HepG2 (cell line): ENCODE measurements at regions not wholly inside any gene's neighbourhood (a gene's known extent, or its start where the extent isn't known, plus 50 kb on each side); places are given as distances from the start of the nearest gene placed in this dataset.

Source experiments
- ATAC-seq: fragments of 200-7000 bp; cut with Tn5 transposase; 3 replicates; pipeline ENCODE4 v1.9.1; 2020; ENCODE audit warnings: mild to moderate bottlenecking, moderate library complexity
- BruUV-seq: library from RNA; stranded (reverse); fragments of 400-500 nt; replicated peaks from 2 replicates; lab custom pipeline; 2021; lab: Mats Ljungman, UMichigan
- CTCF ChIA-PET: fragments of 300-600 bp; formaldehyde crosslinking; extraction: SDS; loops from one replicate; lab custom pipeline; 2021; ENCODE audit warnings: low total read pairs, inconsistent platforms, low intra/inter-chr PET ratio; lab: Yijun Ruan, JAX
- POLR2A ChIA-PET: fragments of 350-600 bp; sonication (Branson Sonifier 250); formaldehyde crosslinking; loops from one replicate; lab custom pipeline; 2020; ENCODE audit warnings: antibody characterized with exemption, inconsistent platforms; lab: Yijun Ruan, JAX
- DNase-seq: peaks from one replicate; pipeline ENCODE4 v3.0.0-alpha.2; 2015; ENCODE audit warnings: low spot score
- FAIRE-seq: peaks from 3 replicates; lab custom pipeline; 2011; peaks lifted over from hg19 to GRCh38; lab: Jason Lieb, UNC
- H2AFZ ChIP-seq: one replicate; pipeline ENCODE4 v1.6.1; 2011; ENCODE audit warnings: low read length, inconsistent platforms
- H3K27ac ChIP-seq: fragments of 300-600 bp; 3 replicates; pipeline ENCODE4 v1.8.0; 2011; ENCODE audit warnings: mixed run types, mild to moderate bottlenecking, mixed read lengths, low read length, inconsistent platforms; ENCODE audit not compliant: insufficient read depth; ENCODE audit errors: extremely low read length
- H3K27me3 ChIP-seq, 2 experiments: fragments of 200-600 bp in 1 of 2; 2 replicates in 1 of 2; 3 replicates in 1 of 2; pipeline versions ENCODE4 v1.6.0 to v1.8.0; 2011; ENCODE audit warnings: low read length in 2 of 2, mild to moderate bottlenecking in 2 of 2, moderate library complexity in 2 of 2, inconsistent platforms in 1 of 2; ENCODE audit not compliant: insufficient read depth in 2 of 2, control insufficient read depth in 1 of 2
- H3K36me3 ChIP-seq, 2 experiments: fragments of 200-600 bp in 1 of 2; replicated peaks in 1 of 2; 2 replicates in 1 of 2; 3 replicates in 1 of 2; pipeline versions ENCODE4 v1.5.1 to v1.8.0; 2011; ENCODE audit warnings: low read length in 2 of 2, inconsistent platforms in 1 of 2; ENCODE audit not compliant: insufficient read depth in 2 of 2, control insufficient read depth in 1 of 2
- H3K4me1 ChIP-seq: 2 replicates; pipeline ENCODE4 v1.5.1; 2012; ENCODE audit warnings: low read length, inconsistent platforms; ENCODE audit not compliant: insufficient read depth
- H3K4me2 ChIP-seq: 2 replicates; pipeline ENCODE4 v1.6.0; 2011; ENCODE audit warnings: low read depth, low read length, inconsistent platforms
- H3K4me3 ChIP-seq, 3 experiments: fragments of 200-600 bp in 1 of 3; sonication (generic), shearing (Covaris generic) in 1 of 3; replicated peaks in 1 of 3; 2 replicates each; pipeline ENCODE4 v1.5.1; 2011 to 2016; ENCODE audit warnings: low read length in 3 of 3, inconsistent platforms in 2 of 3, low read depth in 2 of 3, mild to moderate bottlenecking in 2 of 3, control low read depth in 1 of 3, mixed read lengths in 1 of 3; ENCODE audit not compliant: insufficient read depth in 1 of 3
- H3K79me2 ChIP-seq: one replicate; pipeline ENCODE4 v1.6.1; 2011; ENCODE audit warnings: low read length, inconsistent platforms; ENCODE audit not compliant: insufficient read depth
- H3K9ac ChIP-seq: 2 replicates; pipeline ENCODE4 v1.6.0; 2011; ENCODE audit warnings: mild to moderate bottlenecking, low read depth, low read length, inconsistent platforms; ENCODE audit not compliant: insufficient read depth
- H3K9me3 ChIP-seq: 2 replicates; pipeline ENCODE4 v1.5.1; 2012; ENCODE audit warnings: mild to moderate bottlenecking, low read length
- H4K20me1 ChIP-seq: 2 replicates; pipeline ENCODE4 v1.6.0; 2011; ENCODE audit warnings: inconsistent platforms, mild to moderate bottlenecking, low read length, moderate library complexity; ENCODE audit not compliant: insufficient read depth
- ATAD3A ChIP-seq: sonication (generic); formaldehyde crosslinking; IDR thresholded peaks from 2 replicates; pipeline ENCODE4 v1.4.0; 2020; ENCODE audit warnings: missing genetic modification reagents
- ATRX ChIP-seq: sonication (generic); formaldehyde crosslinking; IDR thresholded peaks from 2 replicates; pipeline ENCODE4 v1.4.0; 2020; ENCODE audit warnings: missing genetic modification reagents, borderline replicate concordance
- CAMTA2 ChIP-seq: sonication (generic); formaldehyde crosslinking; IDR thresholded peaks from 2 replicates; pipeline ENCODE4 v1.4.0; 2020; ENCODE audit warnings: mild to moderate bottlenecking, missing genetic modification reagents, borderline replicate concordance
- CREBL2 ChIP-seq: sonication (generic); formaldehyde crosslinking; IDR thresholded peaks from 2 replicates; pipeline ENCODE4 v1.8.1; 2023; ENCODE audit warnings: missing genetic modification reagents, mild to moderate bottlenecking, borderline replicate concordance
- KDM1A ChIP-seq: IDR thresholded peaks from 2 replicates; pipeline ENCODE4 v1.6.1; 2016; ENCODE audit warnings: missing compliant biosample characterization
- KLF13 ChIP-seq: sonication (generic); formaldehyde crosslinking; IDR thresholded peaks from 2 replicates; pipeline ENCODE4 v1.4.0; 2020; ENCODE audit warnings: mild to moderate bottlenecking, missing genetic modification reagents
- MAFG ChIP-seq: sonication (generic); formaldehyde crosslinking; IDR thresholded peaks from 2 replicates; pipeline ENCODE4 v1.5.1; 2020; ENCODE audit warnings: mild to moderate bottlenecking, missing genetic modification reagents
- NFRKB ChIP-seq: fragments of 450-650 bp; IDR thresholded peaks from 2 replicates; pipeline ENCODE4 v1.6.1; 2017
- PCBP1 ChIP-seq: fragments of 200-400 bp; formaldehyde crosslinking; IDR thresholded peaks from 2 replicates; pipeline ENCODE4 v1.6.1; 2017; ENCODE audit warnings: mild to moderate bottlenecking, low read depth, low read length, borderline replicate concordance
- SIN3A ChIP-seq: IDR thresholded peaks from 2 replicates; pipeline ENCODE4 v1.6.1; 2011; ENCODE audit warnings: low read depth, mild to moderate bottlenecking, control low read depth, low read length, borderline replicate concordance
- ZNF34 ChIP-seq: sonication (generic); formaldehyde crosslinking; IDR thresholded peaks from 2 replicates; pipeline ENCODE4 v1.4.0; 2020; ENCODE audit warnings: mild to moderate bottlenecking, missing genetic modification reagents, borderline replicate concordance
- ZNF552 ChIP-seq: sonication (generic); formaldehyde crosslinking; IDR thresholded peaks from 2 replicates; pipeline ENCODE4 v1.9.0; 2022; ENCODE audit warnings: missing genetic modification reagents, mild to moderate bottlenecking, borderline replicate concordance
- ZNF772 ChIP-seq: sonication (generic); formaldehyde crosslinking; IDR thresholded peaks from 2 replicates; pipeline ENCODE4 v1.5.0; 2020; ENCODE audit warnings: mild to moderate bottlenecking, missing genetic modification reagents
- WGBS: methylation state at CpG from one replicate; pipeline ENCODE4 v1.1.6; 2017; ENCODE audit warnings: low lambda C conversion rate; 5-methylcytosine and 5-hydroxymethylcytosine counted together
- in situ Hi-C: cut with HindIII; loops from 2 replicates; pipeline ENCODE4 v1.10.0; 2017; ENCODE audit warnings: low pct_unique_long_range_greater_than_20kb; ENCODE audit not compliant: extremely low pct_ligation_motif_present
- intact Hi-C: fragments of 100-400 bp; cut with micrococcal nuclease; formaldehyde crosslinking; loops from one replicate; pipeline ENCODE4 v1.10.0; 2022; ENCODE audit not compliant: unreplicated experiment
- TF ChIP-seq, protein P1 (sequence below): sonication (generic); formaldehyde crosslinking; IDR thresholded peaks from 2 replicates; pipeline ENCODE4 v1.4.0; 2020; ENCODE audit warnings: missing genetic modification reagents, borderline replicate concordance
- TF ChIP-seq, protein P2 (sequence below): sonication (generic); formaldehyde crosslinking; IDR thresholded peaks from 2 replicates; pipeline ENCODE4 v1.4.0; 2020; ENCODE audit warnings: missing genetic modification reagents, borderline replicate concordance
- TF ChIP-seq, protein P3 (sequence below), 2 experiments: sonication (generic) in 1 of 2; formaldehyde crosslinking in 1 of 2; IDR thresholded peaks; 2 replicates each; pipeline versions ENCODE4 v1.4.0 to v1.6.1; 2016 to 2020; ENCODE audit warnings: borderline replicate concordance in 1 of 2, low read depth in 1 of 2, mild to moderate bottlenecking in 1 of 2, missing genetic modification reagents in 1 of 2

DNA sequence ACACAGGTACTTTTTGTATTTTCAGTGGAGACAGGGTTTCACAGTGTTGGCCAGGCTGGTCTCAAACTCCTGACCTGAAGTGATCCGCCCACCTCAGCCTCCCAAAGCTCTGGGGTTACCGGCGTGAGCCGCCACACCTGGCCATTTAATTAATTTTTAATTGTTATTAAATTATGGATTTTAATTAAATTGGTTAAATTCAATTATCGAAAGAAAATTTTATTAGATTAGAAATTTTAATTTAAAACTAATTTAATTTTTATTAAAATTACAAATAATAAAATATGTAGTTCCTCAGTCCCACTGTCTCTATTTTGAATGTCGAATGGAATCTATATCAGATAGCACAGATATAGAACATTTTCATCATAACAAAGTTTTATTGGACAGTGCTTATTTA lies 416.5 kb downstream of the GABRG2 start (continued):
- TF ChIP-seq, protein P1, sequence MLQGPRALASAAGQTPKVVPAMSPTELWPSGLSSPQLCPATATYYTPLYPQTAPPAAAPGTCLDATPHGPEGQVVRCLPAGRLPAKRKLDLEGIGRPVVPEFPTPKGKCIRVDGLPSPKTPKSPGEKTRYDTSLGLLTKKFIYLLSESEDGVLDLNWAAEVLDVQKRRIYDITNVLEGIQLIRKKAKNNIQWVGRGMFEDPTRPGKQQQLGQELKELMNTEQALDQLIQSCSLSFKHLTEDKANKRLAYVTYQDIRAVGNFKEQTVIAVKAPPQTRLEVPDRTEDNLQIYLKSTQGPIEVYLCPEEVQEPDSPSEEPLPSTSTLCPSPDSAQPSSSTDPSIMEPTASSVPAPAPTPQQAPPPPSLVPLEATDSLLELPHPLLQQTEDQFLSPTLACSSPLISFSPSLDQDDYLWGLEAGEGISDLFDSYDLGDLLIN (CRISPR knock-in tag), result no peak
- TF ChIP-seq KDM1A (CRISPR knock-in tag) (no peak), ZNF552 (CRISPR knock-in tag) (no peak), CAMTA2 (no peak), ATRX (CRISPR knock-in tag) (no peak)
- TF ChIP-seq, protein P2, sequence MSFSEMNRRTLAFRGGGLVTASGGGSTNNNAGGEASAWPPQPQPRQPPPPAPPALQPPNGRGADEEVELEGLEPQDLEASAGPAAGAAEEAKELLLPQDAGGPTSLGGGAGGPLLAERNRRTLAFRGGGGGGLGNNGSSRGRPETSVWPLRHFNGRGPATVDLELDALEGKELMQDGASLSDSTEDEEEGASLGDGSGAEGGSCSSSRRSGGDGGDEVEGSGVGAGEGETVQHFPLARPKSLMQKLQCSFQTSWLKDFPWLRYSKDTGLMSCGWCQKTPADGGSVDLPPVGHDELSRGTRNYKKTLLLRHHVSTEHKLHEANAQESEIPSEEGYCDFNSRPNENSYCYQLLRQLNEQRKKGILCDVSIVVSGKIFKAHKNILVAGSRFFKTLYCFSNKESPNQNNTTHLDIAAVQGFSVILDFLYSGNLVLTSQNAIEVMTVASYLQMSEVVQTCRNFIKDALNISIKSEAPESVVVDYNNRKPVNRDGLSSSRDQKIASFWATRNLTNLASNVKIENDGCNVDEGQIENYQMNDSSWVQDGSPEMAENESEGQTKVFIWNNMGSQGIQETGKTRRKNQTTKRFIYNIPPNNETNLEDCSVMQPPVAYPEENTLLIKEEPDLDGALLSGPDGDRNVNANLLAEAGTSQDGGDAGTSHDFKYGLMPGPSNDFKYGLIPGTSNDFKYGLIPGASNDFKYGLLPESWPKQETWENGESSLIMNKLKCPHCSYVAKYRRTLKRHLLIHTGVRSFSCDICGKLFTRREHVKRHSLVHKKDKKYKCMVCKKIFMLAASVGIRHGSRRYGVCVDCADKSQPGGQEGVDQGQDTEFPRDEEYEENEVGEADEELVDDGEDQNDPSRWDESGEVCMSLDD, result no peak

- H3K9ac ChIP-seq, result no peak overlapping the region
- no peaks in the 10 kb centered on the region for H3K79me2 ChIP-seq
- H3K27ac ChIP-seq, result no peak overlapping the region
- no TSS peak for BruUV-seq
- no peaks in the 10 kb centered on the region for H3K4me1 ChIP-seq
- 5% methylated on average over 5 of the region's 5 CpGs for WGBS
- POLR2A ChIA-PET, result no interaction called here
- intact Hi-C loops, result no loop called here
- no peak for DNase-seq
- no peak overlapping the region for H3K4me2 ChIP-seq
- ATAC-seq, result no peak
- CTCF ChIA-PET, result no interaction called here
- H2AFZ ChIP-seq, result no peak overlapping the region
- FAIRE-seq, result no peak
- in situ Hi-C loops, result no loop called here
- TF ChIP-seq ZNF772 (no peak), ZNF34 (CRISPR knock-in tag) (no peak), PCBP1 (no peak), ATAD3A (CRISPR knock-in tag) (no peak), CREBL2 (CRISPR knock-in tag) (no peak), KLF13 (CRISPR knock-in tag) (no peak), MAFG (CRISPR knock-in tag) (no peak), SIN3A (no peak), NFRKB (no peak)
- TF ChIP-seq, protein P3, sequence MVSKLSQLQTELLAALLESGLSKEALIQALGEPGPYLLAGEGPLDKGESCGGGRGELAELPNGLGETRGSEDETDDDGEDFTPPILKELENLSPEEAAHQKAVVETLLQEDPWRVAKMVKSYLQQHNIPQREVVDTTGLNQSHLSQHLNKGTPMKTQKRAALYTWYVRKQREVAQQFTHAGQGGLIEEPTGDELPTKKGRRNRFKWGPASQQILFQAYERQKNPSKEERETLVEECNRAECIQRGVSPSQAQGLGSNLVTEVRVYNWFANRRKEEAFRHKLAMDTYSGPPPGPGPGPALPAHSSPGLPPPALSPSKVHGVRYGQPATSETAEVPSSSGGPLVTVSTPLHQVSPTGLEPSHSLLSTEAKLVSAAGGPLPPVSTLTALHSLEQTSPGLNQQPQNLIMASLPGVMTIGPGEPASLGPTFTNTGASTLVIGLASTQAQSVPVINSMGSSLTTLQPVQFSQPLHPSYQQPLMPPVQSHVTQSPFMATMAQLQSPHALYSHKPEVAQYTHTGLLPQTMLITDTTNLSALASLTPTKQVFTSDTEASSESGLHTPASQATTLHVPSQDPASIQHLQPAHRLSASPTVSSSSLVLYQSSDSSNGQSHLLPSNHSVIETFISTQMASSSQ (IDR thresholded peaks at IDR 0.05; ENCODE audit: low read depth), result no peak
- TF ChIP-seq, protein P3 (CRISPR knock-in tag; IDR thresholded peaks at IDR 0.05; ENCODE audit: borderline replicate concordance), result no peak
- no peak overlapping the region for H3K4me3 ChIP-seq
- no peaks in the 10 kb centered on the region for H4K20me1 ChIP-seq
- H3K27me3 ChIP-seq, result no peaks in the 10 kb centered on the region
- H3K9me3 ChIP-seq, result peaks cover 60% of the 10 kb centered on the region
- no peaks in the 10 kb centered on the region for H3K36me3 ChIP-seq
These were observed 417.4 kb downstream of the GABRG2 start for GRCh38 chr5:162484986-162485385.
